ENCODE measurements at regions not wholly inside any gene's neighbourhood (a gene's known extent, or its start where the extent isn't known, plus 50 kb on each side); places are given as distances from the start of the nearest gene placed in this dataset.

DNA sequence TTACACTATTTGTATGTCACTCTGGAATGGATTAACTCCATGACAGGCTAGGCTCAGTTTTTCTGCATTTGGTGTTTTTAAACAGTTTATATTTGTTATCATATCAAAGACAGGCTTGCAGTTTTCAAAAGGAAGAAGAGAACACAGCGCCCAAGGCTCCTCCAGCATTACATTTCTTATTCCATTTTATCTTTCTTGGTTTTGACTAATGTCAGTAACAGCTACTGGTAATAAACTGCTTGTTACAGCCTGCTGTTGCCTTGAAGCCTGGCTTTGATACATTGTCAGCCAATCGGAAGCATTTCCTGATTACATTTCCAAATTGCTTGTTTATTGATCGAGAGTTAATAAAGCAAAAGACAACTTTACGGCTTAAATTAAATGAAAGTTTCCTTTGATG lies 166.0 kb upstream of the MDFIC start:
- no peak for DNase-seq (ENCODE audit: low spot score)

DNA sequence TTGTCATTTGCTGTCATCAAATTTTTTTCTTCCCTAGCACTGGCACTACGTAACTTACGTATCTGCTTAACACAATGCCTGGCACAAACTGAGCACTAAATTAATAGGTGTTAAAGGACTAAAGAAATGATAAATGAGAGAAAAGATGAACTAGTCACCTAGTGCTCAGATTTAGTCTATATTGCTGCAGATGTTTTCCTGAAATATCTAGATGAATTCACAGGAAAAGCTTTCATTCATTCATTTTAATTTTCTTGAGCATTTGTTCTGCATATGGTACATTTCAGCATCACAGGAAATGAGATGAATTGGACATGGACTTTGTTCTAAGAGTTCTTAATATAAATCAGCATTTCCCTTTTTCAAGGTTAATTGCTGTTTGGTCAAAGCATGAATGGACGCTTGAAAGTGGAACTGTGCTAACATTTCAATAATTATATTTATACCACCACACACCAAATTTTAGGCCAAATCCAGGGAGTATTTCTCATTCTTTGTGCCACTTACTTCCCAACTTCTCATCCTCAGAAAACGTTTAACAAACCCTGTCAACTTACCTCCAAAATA lies 163.2 kb upstream of the MDFIC start:
- no peak for DNase-seq (ENCODE audit: low spot score)

GRCh38 chr7:114759347-114760062 lies 162.4 kb upstream of the MDFIC start:
- DNase-seq (ENCODE audit: low spot score) = peak; percentile 76

DNA sequence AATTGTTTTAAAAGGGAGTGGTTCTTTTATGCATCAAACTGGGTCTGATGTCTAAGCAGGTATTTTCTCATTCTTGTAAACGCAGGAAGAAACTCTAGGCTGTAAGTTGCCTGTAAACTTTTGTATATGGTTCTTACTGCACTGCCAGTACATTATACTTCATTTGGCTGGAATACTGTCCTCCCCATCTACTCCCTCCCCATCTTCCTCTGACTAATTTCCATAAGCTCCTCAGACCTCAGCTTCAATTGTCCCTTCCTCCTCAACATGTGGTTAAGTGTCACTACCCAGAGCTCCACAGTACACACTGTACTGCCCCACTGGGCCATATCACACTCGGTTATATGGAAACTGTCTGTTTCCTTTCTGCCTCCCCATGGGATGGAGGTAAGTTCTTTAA lies 161.4 kb upstream of the MDFIC start:
- no peak for DNase-seq (ENCODE audit: low spot score)

- no peak for DNase-seq (ENCODE audit: low spot score)
Measured at GRCh38 chr7:114761973-114762372, 159.9 kb upstream of the MDFIC start.

DNA sequence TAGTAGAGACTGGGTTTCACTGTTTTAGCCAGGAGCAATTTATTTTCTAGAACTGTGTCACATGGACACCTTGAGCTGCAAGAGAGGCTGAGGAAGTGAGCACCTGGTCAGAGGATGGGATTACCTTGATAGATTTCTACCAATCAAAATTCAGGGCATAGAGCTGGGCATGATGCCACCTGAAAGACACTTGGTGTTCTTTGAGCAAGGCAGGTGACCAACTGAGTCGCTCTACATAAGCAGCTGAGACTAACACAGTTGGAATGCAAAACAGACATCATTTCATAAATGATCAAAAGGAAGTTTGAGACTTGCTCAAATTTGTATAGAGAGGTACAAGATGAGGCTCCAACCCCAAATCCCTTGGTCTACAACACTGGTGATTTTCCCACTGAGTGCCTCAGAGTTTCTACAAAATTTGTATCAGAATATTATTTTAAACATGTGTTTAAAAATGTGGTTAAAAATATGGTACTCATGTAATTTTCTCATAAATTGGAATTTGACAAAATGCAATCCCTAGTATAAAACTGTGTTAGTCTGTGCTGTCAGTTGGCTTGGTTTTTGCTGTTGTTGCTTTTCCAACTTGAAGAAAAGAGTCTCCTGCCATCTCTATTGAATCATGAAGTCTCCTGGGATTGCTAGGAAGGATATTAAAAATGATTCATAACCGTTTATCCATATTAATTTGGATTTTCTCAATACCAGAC lies 156.4 kb upstream of the MDFIC start:
- DNase-seq (ENCODE audit: low spot score) = no peak

DNA sequence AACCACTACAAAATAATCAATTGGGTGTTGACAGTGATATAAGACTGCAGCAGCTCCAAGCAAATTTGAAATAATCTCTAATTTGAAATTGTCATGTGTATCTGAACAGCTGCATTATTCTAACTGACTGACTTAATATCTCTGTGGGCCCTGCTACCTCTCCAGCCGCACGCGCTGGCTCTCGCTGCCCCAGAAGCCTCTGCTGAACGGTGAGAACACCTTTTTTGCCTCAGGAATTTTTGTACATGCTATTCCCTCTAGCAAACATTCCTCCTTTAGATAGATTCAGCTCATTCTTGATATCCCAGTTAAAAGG lies 155.9 kb upstream of the MDFIC start:
- DNase-seq (ENCODE audit: low spot score) = no peak

GRCh38 chr7:114777288-114777687 lies 144.6 kb upstream of the MDFIC start:
- no peak for DNase-seq (ENCODE audit: low spot score)

DNA sequence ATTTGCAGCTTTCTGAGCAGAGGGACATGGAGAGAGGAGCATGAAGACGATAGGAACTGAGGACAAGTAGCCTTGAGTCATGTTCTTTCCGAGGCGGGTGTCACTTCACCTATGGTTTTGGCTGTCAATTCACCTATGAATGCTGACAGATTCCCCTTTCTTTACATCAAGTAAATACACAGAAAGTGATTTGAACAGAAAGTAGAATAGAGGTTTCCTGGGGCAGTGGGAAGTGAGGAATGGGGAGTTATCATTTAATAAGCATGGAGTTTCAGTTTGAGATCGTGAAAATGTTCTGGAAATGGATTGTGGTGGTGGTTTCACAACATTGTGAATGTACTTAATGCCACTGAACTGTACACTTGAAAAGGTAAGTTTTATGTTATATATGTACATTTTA lies 138.4 kb upstream of the MDFIC start:
- DNase-seq (ENCODE audit: low spot score) = no peak

GRCh38 chr7:114784177-114784576 lies 137.7 kb upstream of the MDFIC start:
- DNase-seq (ENCODE audit: low spot score) = no peak

DNA sequence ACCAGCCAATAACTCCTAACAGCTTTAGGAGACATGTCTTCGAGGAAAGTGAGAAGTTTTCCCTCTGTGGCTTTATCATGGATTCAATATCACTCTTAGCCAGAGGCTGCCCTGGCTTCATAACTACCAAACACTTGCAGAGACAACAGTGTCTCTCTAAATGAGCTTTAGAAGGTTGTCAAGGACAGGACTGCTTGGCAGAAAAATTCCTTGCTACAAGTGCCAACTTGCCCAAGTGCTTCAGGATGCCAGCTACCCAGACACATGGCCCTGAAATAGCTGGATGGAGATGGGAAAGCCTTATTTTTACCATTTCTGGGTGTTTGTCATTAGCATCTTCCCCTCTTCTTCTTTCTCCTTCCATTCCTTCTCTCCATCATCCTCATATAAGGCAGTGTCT lies 137.1 kb upstream of the MDFIC start:
- DNase-seq (ENCODE audit: low spot score) = no peak

- no peak for DNase-seq (ENCODE audit: low spot score)
Measured at GRCh38 chr7:114785496-114785895, 136.4 kb upstream of the MDFIC start.

DNA sequence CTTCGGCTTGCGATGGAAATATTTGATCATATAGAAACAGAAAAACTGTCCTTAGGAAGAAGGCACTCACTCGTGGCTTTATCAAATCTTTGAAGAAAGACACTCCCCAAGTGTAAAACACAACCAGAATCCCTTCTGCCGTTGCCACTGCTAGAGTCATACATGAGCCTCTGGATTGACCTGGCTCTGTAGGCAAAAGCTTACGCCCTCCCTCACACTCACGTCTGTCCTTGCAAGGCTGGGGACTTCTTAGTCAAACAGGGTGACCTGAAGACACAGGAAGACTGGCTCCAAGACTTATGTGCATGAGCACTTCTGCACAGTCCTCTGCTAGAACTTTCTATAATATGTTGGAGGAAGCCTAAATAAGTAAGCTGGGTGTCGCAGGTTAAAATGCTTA lies 135.4 kb upstream of the MDFIC start:
- no peak for DNase-seq (ENCODE audit: low spot score)

DNA sequence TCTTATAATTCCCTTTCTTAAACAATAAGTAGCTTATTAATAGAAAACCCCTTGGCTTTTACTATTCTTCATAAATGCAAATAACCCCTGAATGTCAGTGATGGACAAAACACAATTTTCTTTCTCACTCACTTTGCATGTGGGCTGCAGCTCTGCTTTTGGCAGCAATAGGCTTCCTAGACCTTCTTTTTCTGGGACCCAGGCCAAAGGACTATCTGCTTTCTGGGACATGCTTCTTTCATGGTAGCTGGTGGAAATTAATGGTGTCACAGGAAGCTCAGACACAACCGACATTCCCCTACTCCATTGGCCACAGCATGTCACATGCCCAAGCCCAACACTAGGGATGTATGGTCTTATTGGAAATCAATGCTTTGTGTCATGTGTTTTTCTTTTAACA lies 134.3 kb upstream of the MDFIC start:
- DNase-seq (ENCODE audit: low spot score) = no peak

DNA sequence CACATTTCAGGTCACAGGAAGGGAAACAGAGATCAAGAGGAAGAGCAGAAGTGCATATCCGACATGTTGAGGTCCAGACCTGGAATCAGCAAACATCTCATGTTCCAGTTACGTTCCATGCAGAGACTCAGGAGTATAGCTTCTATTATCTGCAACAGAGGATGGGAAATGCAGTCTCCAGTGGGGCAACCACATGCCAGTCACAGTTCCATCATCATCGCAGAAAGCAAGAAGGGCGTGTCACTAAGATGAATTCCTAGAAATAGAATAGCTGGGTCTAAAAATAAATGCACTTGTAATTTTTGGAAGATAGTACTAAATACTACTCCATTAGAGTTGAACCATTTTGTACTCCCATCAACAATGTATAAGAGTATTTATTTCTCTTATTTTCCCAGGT lies 133.2 kb upstream of the MDFIC start:
- DNase-seq (ENCODE audit: low spot score) = no peak

- DNase-seq (ENCODE audit: low spot score) = no peak
Measured at GRCh38 chr7:114789161-114789560, 132.7 kb upstream of the MDFIC start.

- DNase-seq (ENCODE audit: low spot score) = no peak
Measured at GRCh38 chr7:114789871-114790311, 132.0 kb upstream of the MDFIC start.

DNA sequence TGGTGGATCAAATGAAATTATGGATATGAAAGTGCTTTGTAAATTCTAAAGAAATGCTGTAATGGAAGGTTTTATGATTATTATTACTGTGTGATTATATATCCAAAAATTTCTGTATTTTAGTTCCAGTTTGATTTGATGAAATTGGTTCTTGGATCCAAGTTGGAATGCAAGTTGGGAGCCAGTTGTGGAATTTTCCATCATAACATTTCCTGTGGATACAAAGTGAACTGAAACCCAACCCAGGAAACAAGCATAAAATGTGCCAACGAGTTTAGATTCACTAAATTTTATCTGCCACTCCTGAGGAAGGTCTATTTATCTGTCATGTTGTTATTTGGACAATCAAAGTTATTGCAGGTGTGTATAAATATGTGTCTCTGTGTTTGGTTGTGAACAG lies 131.4 kb upstream of the MDFIC start:
- DNase-seq (ENCODE audit: low spot score) = no peak

DNA sequence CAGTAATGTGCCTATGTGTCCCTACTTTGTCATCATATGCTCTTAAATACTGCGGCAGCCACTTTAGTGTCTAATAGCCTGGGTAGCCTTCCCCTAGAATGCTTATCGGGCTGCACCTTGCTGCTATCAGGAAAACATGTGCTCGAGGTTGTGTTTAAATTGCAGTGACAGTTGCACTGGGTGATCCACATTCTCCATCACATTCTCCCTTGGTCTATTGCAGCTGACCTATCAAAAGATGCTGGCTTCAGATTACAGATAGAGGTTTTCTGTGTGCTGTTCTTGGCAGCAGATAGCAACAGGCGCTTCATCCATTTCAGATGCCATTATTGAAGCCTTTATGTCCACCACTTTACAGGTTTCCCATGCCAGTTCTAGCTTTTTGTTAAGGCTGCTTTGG lies 130.1 kb upstream of the MDFIC start:
- DNase-seq (ENCODE audit: low spot score) = no peak

DNA sequence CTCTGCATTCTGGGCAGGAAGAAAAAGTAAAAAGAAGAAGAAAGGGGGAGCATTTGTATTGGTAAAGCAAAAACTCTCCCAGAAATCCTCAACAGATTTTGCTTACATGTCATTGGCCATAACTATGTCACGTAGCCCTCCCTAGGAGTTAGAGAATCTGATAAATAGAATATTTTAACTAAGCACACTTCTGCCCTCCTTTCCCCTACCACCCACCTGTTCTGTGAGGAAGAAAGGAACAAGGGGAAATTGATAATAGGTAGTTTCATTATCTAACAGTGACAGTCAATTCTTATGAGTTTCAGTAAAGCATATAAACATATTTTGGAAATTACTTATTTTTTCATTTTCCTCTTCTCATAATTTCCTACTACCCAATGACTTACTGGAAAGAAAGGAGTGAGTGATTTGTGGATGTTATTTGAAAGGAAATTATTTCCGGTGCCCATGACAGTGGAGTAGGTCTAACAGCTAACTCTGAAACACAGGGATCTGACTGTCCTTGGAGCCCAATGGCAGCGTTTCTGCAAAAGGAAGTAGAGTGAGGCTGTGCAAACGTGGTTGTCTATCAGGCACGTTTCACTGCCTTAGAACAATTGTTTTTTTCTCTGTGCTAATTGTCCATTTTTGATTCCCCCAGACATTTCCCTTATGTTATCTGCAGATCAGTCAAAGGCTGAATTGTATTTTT lies 128.6 kb upstream of the MDFIC start:
- no peak for DNase-seq (ENCODE audit: low spot score)

DNA sequence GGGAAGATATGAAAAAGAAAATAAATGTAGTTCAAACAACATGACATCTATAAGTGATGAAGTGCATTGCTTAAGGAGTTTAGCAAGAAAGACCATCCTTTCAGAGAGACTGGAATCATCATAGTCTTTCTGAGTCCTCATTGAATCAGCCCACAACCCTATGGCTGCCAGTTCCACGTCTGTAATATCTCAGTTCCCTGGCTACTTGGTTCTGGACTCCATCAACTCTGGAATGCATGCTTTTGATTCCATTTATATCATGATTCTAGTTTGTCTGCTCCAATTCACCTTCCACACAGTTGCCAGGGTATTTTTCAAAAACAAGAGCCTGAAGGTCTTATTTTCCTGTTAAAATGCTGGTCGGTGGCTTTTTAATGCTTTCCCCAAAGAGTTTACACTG lies 126.4 kb upstream of the MDFIC start:
- no peak for DNase-seq (ENCODE audit: low spot score)

- DNase-seq (ENCODE audit: low spot score) = no peak
Measured at GRCh38 chr7:114799628-114800028, 122.3 kb upstream of the MDFIC start.

- DNase-seq (ENCODE audit: low spot score) = no peak
Measured at GRCh38 chr7:114802632-114803031, 119.3 kb upstream of the MDFIC start.

Measured in LoVo (cell line).